Heart left ventricle (tissue), 13 donors: ENCODE measurements at regions not wholly inside any gene's neighbourhood (a gene's known extent, or its start where the extent isn't known, plus 50 kb on each side); places are given as distances from the start of the nearest gene placed in this dataset.

Experiments used
- POLR2A ChIP-seq, 2 donors: fragments of 450-650 bp; IDR thresholded peaks; one replicate each; pipeline ENCODE4 v1.6.1; 2017; ENCODE audit warnings: antibody characterized with exemption in 2 of 2, mild to moderate bottlenecking in 2 of 2, moderate library complexity in 2 of 2
- TF ChIP-seq, protein P1 (sequence below), 12 donors: fragments of 200-600 bp; sonication (generic) in 4 of 12; IDR thresholded peaks; one replicate each; pipeline versions ENCODE4 v1.5.0 to v1.8.0; 2018 to 2022; ENCODE audit warnings: antibody characterized with exemption in 12 of 12, mild to moderate bottlenecking in 5 of 12
- donor health status: ischemic (EF 13 %, LVEDD 7.1; RV severe dilation, severe dysfunction).
- donor health status: DM: no; HTN: yes; CAD: no.
- donor health status: DM: no; HTN: no; CAD: no.
- donor health status: ischemic (EF 25% LVEDD 6.9; RV normal size, moderate dysfunction).
- donor health status: ischemic (EF 25% LVEDD 5.7; RV mildly dilated, moderate dysfunction).
- donor health status: ischemic (EF 35%, LVEDD 5.7; RV mildly dilated, moderate dysfunction).
- donor health status: nonischemic (EF 11% LVEDD 7.7; RV severe dilation, severe dysfunction).
- donor health status: DM: yes; HTN: yes; CAD: no.
- donor health status: PGD.
- donor health status: ischemic (EF 29% LVEDD 5.4; RV normal size, mild dysfunction).
- donor health status: nonischemic (EF 23%, LVEDD 6.1; RV moderate dilation, normal function).

DNA sequence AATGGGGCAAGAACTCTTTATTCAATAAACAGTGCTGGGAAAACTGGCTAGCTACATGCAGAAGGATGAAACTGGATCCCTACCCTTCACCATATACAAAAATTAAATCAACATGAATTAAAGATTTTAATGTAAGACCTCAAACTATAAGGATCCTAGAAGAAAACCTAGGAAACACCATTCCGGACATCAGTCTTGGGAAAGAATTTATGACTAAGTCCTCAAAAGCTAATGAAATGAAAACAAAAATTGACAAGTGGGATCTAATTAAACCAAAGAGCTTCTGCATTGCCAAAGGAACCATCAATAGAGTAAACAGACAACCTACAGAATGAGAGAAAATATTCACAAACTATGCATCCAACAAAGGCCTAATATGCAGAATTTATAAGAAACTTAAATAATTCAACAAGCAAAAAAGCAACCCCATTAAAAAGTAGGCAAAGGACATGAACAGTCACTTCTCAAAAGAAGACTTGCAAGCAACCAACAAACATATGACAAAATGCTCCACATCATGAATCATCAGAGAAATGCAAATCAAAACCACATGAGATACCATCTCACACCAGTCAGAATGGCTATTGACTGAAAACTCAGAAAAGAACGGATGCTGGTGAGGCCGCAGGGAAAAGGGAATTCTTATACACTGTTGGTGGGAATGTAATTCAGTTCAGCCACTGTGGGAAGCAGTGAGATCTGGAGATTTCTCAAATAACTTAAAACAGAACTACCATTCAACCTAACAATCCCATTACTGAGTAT is 104.3 kb upstream of the MAP3K1 start:
- TF ChIP-seq, protein P1, sequence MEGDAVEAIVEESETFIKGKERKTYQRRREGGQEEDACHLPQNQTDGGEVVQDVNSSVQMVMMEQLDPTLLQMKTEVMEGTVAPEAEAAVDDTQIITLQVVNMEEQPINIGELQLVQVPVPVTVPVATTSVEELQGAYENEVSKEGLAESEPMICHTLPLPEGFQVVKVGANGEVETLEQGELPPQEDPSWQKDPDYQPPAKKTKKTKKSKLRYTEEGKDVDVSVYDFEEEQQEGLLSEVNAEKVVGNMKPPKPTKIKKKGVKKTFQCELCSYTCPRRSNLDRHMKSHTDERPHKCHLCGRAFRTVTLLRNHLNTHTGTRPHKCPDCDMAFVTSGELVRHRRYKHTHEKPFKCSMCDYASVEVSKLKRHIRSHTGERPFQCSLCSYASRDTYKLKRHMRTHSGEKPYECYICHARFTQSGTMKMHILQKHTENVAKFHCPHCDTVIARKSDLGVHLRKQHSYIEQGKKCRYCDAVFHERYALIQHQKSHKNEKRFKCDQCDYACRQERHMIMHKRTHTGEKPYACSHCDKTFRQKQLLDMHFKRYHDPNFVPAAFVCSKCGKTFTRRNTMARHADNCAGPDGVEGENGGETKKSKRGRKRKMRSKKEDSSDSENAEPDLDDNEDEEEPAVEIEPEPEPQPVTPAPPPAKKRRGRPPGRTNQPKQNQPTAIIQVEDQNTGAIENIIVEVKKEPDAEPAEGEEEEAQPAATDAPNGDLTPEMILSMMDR (IDR thresholded peaks at IDR 0.05): no peak
- no peak for TF ChIP-seq POLR2A (IDR thresholded peaks at IDR 0.05)
